M059J (cell line): ENCODE measurements at regions not wholly inside any gene's neighbourhood (a gene's known extent, or its start where the extent isn't known, plus 50 kb on each side); places are given as distances from the start of the nearest gene placed in this dataset.
"Not testable (repeated sequence)": the region's sequence is repeated elsewhere in the genome, so short reads cannot be mapped to it uniquely, and the experiment has no call there.

ENCODE experiments used
- DNase-seq: peaks from one replicate; pipeline ENCODE4 v3.0.0-alpha.2; 2012; ENCODE audit warnings: low read depth

DNA sequence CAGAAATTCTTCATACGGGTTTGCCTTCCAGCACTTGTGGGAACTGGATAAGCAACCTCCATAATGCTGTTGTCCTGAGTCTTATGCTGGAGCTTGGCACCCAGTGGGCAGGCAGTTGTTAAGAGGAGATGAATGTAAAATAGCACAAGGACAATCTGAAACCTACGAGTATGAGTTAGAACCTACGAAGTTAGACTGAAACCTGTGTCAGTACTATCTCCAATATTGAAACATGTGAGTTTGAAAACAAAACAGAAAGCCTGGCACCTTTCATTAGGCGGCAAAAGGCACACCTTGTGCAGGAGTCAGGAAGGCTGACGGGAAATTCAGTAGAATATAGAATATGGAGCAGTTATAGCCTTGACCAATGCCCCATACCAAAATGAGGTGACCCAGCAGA, 489.7 kb upstream of the RGS18 start:
- no peak for DNase-seq

DNA sequence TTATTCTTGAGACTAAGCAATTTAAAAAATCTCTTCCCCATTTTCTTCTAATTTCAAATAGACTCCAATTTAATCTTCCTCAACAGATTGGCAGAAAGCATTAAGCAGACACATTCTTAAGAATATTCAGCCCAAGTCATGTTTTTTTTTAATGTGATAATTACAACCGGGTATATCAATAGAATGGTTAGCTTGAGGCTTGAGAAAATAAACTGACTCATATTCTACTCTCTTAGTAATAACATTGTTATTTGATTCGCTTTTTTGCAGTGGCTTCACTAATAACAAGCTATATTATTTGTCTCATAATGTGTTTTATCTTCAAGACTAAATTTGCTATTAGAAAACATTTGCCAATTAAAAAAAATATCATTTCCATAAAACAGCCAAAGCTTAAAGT, 488.6 kb upstream of the RGS18 start:
- no peak for DNase-seq

- DNase-seq, result no peak
These were observed 487.0 kb upstream of the RGS18 start for GRCh38 chr1:191671236-191671635.

DNA sequence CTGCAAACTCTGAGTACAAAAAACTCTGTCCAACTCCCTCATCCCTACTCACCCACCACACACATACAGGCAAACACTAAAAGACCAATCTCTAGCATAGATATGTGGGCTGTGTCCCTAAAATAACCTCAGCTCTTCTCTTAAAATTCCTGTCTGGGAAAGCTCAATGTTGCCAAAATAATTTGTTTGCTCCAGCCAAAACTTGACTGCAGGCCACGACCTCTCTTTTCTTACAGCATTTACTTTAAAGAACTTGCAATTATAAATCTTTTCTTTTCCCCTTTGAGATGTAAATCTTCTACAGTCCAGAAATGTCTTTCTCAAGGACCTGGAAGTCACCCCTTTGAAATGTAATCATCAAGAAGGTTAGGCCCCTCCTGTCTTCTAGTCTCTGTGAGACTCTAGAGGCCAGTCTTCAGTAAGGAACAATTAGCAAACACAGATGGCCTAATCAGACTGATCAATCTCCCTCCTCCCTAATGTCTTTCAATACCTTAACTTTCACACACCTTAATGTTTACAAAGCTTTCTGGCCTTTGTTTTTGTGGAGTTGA, 483.6 kb upstream of the RGS18 start:
- DNase-seq, result no peak

DNA sequence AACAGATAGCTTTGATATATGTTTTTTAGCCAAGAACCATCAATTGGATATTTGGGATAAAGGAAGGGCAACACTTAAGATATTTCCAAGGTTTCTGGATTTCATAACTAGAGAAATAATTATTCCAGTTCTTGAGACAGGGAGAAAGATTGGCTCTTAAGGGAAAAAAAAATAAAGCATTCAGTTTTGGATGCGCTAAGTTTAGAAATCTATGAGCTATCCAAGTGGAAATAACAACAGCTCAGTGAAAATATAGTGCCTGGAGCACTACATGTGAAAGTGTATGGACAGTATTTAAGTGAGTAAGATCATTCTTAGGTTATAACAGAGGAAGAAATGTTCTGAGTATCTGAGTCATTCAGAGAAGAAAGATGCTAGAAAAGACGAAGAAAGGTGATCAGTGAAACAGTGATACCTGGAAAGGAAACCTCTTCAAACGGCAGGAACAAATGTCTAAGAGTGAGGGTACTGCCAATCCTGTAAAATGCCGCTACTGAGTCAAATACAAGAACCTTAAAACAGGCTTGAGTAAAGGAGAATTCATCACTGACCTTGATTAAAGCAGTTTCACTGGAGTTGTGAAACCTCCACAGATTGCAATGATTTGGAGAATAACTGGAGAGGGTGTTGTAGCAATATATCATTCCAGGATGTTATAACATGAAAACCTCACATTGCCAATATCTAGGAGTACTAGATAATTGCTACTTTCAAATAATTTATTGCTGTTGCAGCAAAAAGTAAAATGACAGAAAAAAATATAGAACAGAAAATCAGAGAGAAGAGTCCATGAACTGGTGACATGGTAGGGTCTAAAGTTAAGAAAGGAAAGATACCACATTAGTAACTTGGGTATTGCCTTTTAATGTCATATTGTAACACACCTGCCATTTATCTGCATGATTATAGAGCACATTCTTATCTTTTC, 482.1 kb upstream of the RGS18 start:
- no peak for DNase-seq

- no peak for DNase-seq
These were observed 472.6 kb upstream of the RGS18 start for GRCh38 chr1:191685669-191686068.

GRCh38 chr1:191687721-191688120, 470.5 kb upstream of the RGS18 start:
- no peak for DNase-seq

DNA sequence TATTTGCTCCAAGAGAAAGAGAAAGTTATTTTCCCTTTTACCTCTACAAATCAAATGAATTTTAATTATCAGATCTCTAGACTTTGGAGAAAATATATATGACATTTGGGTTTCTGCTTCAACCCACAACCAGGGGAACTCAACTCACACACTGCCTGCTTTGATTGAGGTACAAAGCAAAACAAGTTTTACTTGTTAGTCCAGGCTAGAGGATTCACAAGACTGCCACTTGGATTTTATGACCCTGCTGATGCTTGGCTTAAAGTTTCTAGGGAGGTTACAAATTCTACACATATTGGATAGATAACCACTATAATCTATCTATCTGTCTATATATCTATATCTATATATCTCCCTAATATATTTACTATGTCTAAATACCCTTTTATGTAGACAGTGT, 467.3 kb upstream of the RGS18 start:
- DNase-seq, result no peak

- no peak for DNase-seq
These were observed 464.5 kb upstream of the RGS18 start for GRCh38 chr1:191693797-191694196.

DNA sequence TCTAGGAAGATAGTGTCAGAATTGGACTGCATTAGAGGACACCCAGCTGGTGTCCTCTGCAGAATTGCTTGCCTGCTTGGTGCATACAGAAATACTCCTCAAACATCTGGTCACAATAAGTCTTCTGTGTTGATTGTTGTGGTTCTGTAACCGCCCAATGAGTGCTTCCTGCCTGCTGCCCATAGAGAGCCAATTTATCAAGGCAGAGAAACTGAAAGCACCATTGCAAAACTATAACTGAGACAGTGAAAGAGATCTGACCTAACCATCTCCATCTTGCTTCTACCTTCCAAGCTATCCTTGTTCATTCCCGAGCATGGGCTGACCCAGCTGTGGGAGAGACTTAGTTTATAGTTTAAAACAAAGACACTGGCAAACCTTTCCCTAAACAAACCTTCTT, 462.4 kb upstream of the RGS18 start:
- no peak for DNase-seq

GRCh38 chr1:191696354-191696753, 461.9 kb upstream of the RGS18 start:
- no peak for DNase-seq

GRCh38 chr1:191697556-191697955, 460.7 kb upstream of the RGS18 start:
- no peak for DNase-seq

GRCh38 chr1:191698246-191698645, 460.0 kb upstream of the RGS18 start:
- no peak for DNase-seq

DNA sequence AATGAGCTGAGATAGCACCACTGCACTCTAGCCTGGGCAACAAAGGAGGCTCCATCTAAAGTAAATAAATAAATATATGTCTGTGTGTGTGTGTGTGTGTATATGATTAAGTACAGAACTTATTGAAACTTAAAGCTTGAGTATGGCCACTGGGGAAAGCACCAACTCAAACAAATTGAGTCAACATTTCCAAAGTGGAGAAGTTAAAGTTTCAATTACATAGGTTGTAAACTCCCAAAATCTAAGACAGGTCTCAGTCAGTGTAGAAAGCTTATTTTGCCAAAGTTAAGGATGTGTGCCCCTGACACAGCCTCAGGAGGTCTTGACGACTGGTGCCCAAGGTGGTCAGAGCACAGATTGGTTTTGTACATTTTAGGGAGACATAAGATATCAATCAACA, 458.9 kb upstream of the RGS18 start:
- no peak for DNase-seq

- no peak for DNase-seq
These were observed 457.3 kb upstream of the RGS18 start for GRCh38 chr1:191700922-191701321.

GRCh38 chr1:191702124-191702523, 456.1 kb upstream of the RGS18 start:
- DNase-seq, result no peak

DNA sequence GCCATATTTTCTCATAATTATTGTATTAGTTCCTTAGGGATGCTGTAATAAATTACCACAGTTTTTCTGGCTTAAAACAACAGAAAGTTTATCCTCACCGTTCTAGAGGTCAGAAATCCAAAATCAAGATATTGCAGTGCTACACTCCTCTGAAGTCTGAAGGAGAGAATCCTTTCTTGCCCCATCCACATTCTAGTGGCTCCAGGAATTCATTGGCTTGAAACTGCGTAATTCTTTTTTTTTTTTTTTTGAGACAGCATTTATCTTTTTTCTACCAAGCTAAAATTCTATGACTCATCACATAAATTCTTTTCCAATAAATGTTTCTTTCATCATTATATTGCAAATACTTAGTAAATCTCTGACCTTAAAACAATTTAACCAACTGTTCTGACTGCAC, 451.0 kb upstream of the RGS18 start:
- no peak for DNase-seq

GRCh38 chr1:191709215-191709614, 449.0 kb upstream of the RGS18 start:
- DNase-seq, result no peak

- DNase-seq, result no peak
These were observed 446.3 kb upstream of the RGS18 start for GRCh38 chr1:191711961-191712360.

GRCh38 chr1:191714845-191715244, 443.4 kb upstream of the RGS18 start:
- DNase-seq, result no peak

- no peak for DNase-seq
These were observed 428.5 kb upstream of the RGS18 start for GRCh38 chr1:191729742-191730141.

- not testable (repeated sequence) for DNase-seq
These were observed 426.5 kb upstream of the RGS18 start for GRCh38 chr1:191731608-191732302.

DNA sequence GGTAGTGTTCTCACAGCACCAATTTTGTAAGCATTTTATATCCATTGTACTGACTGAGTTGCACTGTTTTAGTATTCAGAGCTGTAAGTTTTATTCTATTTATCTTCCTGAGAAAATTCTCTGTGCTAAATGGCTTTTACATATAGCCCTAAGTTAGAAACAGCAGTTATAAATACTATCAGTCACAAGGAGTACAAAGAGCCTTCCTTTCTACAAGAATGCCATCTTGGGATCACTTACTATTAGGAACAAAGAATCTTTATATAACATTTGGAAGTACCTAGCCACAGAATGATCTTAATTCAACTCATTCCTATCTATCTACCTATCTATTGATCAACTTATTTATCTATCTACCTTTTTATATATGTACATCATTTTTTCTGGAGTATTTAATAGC, 423.9 kb upstream of the RGS18 start:
- no peak for DNase-seq
